ENCODE measurements at regions not wholly inside any gene's neighbourhood (a gene's known extent, or its start where the extent isn't known, plus 50 kb on each side); places are given as distances from the start of the nearest gene placed in this dataset.
"Not testable (repeated sequence)": the region's sequence is repeated elsewhere in the genome, so short reads cannot be mapped to it uniquely, and the experiment has no call there.

DNA sequence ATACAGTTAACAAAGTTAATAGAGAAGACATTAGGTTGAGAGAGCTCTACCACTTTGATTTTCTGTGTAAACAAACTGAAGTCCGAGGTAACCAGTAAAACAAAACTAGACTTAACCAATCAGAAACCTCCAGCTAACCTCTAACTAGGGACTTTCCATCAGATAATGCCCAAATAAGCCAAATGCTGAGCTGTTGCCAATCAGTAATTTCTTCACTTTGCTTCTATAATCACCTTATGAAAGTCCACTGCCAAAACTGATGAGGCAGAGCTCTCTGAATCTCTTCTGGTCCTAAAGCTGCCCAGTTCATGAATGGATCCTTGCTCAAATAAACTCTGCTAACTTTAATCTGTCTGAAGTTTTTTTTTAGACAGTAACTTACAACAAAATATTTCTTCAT, 448.0 kb upstream of the NECTIN3 start:
- H3K4me3 ChIP-seq = no peak overlapping the region
- intact Hi-C loops (cut with micrococcal nuclease) = no loop called here
- no peaks in the 10 kb centered on the region for H3K9me3 ChIP-seq (replicated peaks)
- no peaks in the 10 kb centered on the region for H3K27me3 ChIP-seq (ENCODE audit: low read depth)
- no peak for DNase-seq
- no peak overlapping the region for H3K27ac ChIP-seq (replicated peaks)
- H3K36me3 ChIP-seq = no peaks in the 10 kb centered on the region
- TF ChIP-seq, protein P1, sequence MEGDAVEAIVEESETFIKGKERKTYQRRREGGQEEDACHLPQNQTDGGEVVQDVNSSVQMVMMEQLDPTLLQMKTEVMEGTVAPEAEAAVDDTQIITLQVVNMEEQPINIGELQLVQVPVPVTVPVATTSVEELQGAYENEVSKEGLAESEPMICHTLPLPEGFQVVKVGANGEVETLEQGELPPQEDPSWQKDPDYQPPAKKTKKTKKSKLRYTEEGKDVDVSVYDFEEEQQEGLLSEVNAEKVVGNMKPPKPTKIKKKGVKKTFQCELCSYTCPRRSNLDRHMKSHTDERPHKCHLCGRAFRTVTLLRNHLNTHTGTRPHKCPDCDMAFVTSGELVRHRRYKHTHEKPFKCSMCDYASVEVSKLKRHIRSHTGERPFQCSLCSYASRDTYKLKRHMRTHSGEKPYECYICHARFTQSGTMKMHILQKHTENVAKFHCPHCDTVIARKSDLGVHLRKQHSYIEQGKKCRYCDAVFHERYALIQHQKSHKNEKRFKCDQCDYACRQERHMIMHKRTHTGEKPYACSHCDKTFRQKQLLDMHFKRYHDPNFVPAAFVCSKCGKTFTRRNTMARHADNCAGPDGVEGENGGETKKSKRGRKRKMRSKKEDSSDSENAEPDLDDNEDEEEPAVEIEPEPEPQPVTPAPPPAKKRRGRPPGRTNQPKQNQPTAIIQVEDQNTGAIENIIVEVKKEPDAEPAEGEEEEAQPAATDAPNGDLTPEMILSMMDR (IDR thresholded peaks at IDR 0.05; ENCODE audit: borderline replicate concordance) = no peak
- H3K4me1 ChIP-seq = no peaks in the 10 kb centered on the region

GRCh38 chr3:110624576-110624975, 447.0 kb upstream of the NECTIN3 start:
- Histone ChIP-seq H3K27me3 (ENCODE audit: low read depth) (no peaks in the 10 kb centered on the region), H3K4me3 (no peak overlapping the region), H3K9me3 (replicated peaks) (no peaks in the 10 kb centered on the region), H3K27ac (replicated peaks) (no peak overlapping the region), H3K36me3 (no peaks in the 10 kb centered on the region), H3K4me1 (no peaks in the 10 kb centered on the region)
- intact Hi-C loops (cut with micrococcal nuclease) = no loop called here
- no peak for DNase-seq
- TF ChIP-seq, protein P1 (IDR thresholded peaks at IDR 0.05; ENCODE audit: borderline replicate concordance) = no peak

DNA sequence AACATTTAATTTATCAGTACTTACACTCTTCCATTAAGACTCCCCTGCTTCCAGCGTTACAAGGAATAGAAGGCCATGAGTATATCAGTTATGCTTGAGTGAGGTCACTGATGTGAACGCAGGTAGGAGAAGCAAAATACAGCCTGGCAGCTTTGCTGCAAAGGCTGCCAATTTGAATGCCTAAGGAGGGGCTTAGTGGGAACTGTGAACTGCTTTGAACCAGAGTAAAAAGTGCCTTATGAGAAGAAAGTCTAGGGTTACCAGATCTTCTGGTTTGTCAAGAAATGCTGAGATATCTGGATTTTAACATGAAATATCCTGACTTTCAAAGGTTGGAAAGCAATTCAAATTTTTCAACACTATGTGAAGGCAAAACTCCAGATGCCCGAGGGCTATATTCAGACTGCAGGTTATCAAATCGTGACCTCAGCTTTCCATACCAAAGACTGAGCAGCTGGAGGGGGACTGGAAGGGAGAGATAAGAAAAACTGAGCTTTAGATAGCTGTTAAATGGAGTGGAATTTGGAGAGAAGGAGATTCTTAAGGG, 446.3 kb upstream of the NECTIN3 start:
- no peak for DNase-seq

DNA sequence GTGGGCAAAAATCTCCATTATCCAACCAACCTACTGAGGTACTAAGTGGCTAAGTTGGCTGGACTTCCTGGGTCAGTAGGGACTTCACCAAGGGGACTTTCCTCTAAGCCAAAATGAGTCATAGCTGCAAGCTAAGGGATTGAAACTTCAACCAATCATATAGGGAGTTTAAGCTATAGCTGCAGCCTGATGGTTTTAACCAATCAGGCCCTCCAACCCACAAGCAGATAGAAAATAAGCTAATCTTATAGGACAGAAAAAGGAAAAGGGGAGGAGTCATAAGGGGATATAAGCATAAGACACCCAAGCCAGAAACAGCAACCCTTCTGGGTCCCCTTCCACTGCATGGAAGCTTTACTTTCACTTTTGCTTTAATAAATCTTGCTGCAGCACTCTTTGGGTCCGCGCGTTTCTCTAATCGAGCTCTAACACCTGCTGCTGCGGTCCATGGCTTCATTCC, 444.9 kb upstream of the NECTIN3 start:
- H3K27ac ChIP-seq (replicated peaks); intact Hi-C loops (cut with micrococcal nuclease); H3K36me3 ChIP-seq; H3K4me1 ChIP-seq; H3K9me3 ChIP-seq (replicated peaks); H3K4me3 ChIP-seq; H3K27me3 ChIP-seq (ENCODE audit: low read depth); DNase-seq: not testable (repeated sequence)

More for the DNA sequence above, 446.3 kb upstream of the NECTIN3 start:
- H3K4me3 ChIP-seq = no peak overlapping the region
- no peaks in the 10 kb centered on the region for H3K4me1 ChIP-seq
- no peaks in the 10 kb centered on the region for H3K27me3 ChIP-seq (ENCODE audit: low read depth)
- H3K9me3 ChIP-seq (replicated peaks) = no peaks in the 10 kb centered on the region
- TF ChIP-seq, protein P1 (IDR thresholded peaks at IDR 0.05; ENCODE audit: borderline replicate concordance) = no peak
- H3K36me3 ChIP-seq = no peaks in the 10 kb centered on the region
- H3K27ac ChIP-seq (replicated peaks) = no peak overlapping the region
- intact Hi-C loops (cut with micrococcal nuclease) = no loop called here

- no peaks in the 10 kb centered on the region for H3K27me3 ChIP-seq (ENCODE audit: low read depth)
- no peak for DNase-seq
- no peak overlapping the region for H3K4me3 ChIP-seq
- TF ChIP-seq, protein P1 (IDR thresholded peaks at IDR 0.05; ENCODE audit: borderline replicate concordance) = no peak
- intact Hi-C loops (cut with micrococcal nuclease) = no loop called here
- no peaks in the 10 kb centered on the region for H3K9me3 ChIP-seq (replicated peaks)
- no peaks in the 10 kb centered on the region for H3K36me3 ChIP-seq
- no peaks in the 10 kb centered on the region for H3K4me1 ChIP-seq
- no peak overlapping the region for H3K27ac ChIP-seq (replicated peaks)
These were observed 442.8 kb upstream of the NECTIN3 start for GRCh38 chr3:110628650-110629301.

DNA sequence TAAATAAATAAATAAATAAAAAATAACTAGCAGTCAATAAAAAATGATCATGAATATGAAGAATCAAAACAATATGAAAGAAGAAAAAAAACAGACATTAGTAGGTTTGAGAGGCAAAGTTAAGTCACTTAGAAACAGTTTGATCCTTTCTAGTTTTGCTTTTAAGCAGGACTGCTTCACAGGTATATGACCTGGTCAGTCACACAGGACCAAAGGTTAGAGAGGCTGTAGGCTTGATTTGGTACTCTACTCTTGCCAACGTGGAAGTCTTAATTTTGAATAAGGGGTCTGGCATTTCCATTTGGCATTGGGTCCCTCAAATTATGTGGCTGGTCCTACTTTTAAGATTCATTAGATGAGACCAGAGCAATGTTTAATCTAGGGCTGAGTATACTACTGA, 441.7 kb upstream of the NECTIN3 start:
- Histone ChIP-seq H3K9me3 (replicated peaks) (no peaks in the 10 kb centered on the region), H3K27me3 (ENCODE audit: low read depth) (no peaks in the 10 kb centered on the region), H3K4me1 (no peaks in the 10 kb centered on the region), H3K4me3 (no peak overlapping the region), H3K36me3 (no peaks in the 10 kb centered on the region), H3K27ac (replicated peaks) (no peak overlapping the region)
- TF ChIP-seq, protein P1 (IDR thresholded peaks at IDR 0.05; ENCODE audit: borderline replicate concordance) = no peak
- DNase-seq = no peak
- intact Hi-C loops (cut with micrococcal nuclease) = no loop called here
